GM18951 (cell line): ENCODE measurements at regions not wholly inside any gene's neighbourhood (a gene's known extent, or its start where the extent isn't known, plus 50 kb on each side); places are given as distances from the start of the nearest gene placed in this dataset.

Experiments used
- POLR2A ChIP-seq: IDR thresholded peaks from 4 replicates; pipeline ENCODE4 v1.6.1; 2011; ENCODE audit warnings: mild to moderate bottlenecking; ENCODE audit not compliant: insufficient read length, insufficient read depth; ENCODE audit errors: extremely low read depth
- in situ Hi-C: fragments of 300-500 bp; cut with MboI; formaldehyde crosslinking; loops from one replicate; pipeline ENCODE4 v1.12.0; 2022; ENCODE audit warnings: low sequenced_read_pairs, mixed read lengths, inconsistent platforms; ENCODE audit not compliant: unreplicated experiment

DNA sequence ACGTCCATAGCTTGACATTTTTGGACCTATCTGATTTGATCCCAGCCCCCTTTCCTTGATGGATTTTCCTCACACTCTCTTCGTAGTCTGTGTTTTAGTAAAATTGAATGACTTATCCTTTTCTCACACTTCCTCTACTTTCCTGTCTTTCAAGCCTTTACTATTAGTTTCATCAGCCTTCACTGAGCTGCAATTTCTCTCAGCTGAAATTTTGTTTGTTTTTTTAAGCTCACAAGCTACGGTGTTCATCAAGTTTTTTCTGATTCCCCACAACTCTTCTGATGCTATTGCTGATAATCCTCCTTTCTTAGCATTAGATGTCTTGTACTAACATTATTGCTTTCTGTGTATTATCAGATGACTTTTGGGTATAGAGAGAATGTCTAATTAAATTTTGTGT is 263.7 kb downstream of the TBX18 start:
- TF ChIP-seq POLR2A: no peak
- in situ Hi-C loops: no loop called here

DNA sequence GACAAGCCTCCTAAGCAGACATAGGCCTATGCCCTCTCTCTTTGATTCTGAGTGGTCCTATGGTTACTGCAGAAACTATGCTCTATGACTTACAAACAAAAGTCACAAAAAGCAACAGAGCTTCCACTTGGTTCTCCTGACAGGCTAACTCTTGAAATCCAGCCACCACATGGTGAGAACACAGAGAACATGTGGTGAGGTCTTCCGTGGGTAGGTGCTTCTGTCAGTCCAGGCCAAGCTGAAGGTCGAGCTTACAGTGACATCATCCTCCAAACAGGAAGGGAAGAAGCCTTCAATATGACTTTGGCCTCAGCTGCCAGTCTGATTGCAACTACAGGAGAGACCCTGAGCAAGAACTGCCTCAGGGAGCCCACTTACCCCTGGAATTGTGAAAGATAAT is 265.5 kb downstream of the TBX18 start:
- TF ChIP-seq POLR2A: no peak
- in situ Hi-C loops: no loop called here

DNA sequence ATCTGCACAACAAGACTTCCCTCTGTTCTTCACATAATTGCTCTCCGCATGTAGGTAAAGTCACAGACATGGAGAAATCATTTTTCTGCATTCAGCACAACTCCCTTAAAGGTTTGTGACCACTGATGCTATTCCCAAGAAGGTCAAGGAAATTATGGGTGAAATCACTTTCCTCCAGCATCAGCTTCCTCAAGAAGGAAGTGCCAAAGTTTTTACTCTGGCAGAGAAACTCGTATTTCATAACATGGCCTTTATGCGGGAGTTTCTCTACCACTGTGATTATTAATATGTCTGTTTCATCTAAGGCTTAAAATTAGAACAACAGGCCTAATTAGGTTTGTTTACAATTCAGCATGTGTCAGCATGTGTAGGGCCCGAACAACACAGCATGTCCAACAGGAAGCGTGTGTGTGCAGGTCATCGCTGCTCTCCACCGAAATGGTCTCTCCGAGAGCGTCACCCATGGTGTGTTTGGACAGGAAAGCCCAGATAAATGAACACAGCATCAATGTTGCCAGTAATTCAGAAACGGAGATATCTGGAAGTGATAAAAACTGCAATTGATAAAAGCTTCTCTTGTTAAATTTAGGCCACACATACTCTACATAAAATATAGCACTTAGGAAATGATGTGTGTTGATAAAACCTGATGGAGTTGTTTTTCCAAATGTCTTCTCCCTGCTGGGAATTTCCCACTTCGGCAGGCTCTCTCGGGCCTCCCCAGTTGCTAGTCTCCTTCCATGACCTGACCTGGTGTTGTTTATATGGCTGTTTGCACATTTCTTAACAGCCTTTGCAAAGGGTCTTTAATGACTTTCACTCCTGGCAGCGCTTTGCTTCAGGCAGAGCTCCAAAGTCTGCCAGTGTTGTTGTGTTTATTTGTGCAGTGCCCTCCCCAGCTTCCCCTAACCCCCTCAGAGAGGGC is 265.1 kb upstream of the CEP162 start:
- in situ Hi-C loops: no loop called here

DNA sequence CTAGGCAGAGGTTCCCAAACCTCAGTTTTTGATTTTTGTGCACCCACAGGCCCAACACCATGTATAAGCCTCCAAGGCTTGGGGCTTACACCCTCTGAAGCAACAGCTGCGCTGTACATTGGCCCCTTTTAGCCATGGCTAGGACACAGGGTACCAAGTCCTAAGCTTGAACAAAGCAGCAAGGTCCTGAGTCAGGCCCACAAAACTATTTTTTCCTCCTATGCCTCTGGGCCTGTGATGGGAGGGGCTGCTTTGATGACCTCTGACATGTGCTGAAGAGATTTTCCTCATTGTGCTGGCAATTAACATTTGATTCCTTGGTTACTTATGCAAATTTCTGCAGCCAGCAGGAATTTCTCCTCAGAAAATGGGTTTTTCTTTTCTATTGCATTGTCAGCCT is 262.2 kb upstream of the CEP162 start:
- no peak for TF ChIP-seq POLR2A
- in situ Hi-C loops: no loop called here

More for the DNA sequence above, 265.1 kb upstream of the CEP162 start:
- no peak for TF ChIP-seq POLR2A

DNA sequence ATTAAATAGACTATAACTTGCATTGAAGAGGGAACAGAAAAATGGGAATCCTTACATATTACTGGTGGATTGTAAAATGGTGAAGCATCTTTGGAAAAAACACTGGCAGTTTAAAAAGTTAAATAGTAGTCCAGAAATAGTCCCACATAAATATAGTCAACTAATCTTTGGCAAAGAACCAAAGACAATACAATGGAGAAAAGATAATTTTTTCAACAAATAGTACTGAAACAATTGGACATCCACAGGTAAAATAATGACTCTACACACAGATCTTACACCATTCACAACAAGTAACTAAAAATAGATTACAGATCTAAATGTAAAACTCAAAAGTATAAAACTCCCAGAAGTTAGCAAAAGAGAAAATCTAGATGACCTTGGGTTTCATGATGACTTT is 259.1 kb upstream of the CEP162 start:
- in situ Hi-C loops: no loop called here
- no peak for TF ChIP-seq POLR2A

DNA sequence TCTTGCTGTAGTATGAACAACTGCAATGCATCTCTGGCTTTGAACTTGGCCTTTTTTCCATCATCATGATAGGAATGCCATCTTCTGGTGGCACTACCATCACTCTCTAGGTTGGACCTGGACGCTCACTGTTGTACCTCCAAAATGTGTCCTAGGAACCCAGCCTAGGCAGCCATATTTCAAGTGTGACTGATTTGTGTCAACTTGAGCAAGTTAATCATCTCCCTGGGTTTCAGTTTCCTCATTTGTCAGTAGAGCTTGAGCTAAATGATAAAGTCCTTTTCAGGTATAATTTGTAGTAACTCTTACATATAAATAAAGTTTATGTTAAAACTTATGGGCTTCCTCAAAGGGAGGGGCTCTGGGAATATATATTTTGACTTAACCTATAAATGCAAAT is 241.7 kb upstream of the CEP162 start:
- in situ Hi-C loops: no loop called here
- no peak for TF ChIP-seq POLR2A

DNA sequence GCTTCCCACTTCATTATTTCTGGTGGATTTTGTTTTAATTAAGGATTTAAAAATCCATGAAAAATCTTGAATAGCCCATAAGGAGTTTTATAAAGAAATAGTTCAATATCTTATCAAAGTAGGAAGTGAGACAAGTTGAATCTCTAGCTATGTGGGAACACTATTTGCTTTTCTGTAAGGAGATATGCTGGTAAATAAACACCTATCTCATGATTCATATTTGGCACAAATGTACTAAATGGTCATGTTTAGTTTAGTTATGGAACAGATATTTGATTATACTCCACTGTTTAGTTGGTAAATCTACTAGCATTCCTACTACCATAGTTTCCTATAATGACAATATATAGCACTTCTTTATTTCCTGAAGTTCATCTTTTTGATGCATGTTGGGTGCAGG is 239.9 kb upstream of the CEP162 start:
- in situ Hi-C loops: no loop called here
- TF ChIP-seq POLR2A: no peak

DNA sequence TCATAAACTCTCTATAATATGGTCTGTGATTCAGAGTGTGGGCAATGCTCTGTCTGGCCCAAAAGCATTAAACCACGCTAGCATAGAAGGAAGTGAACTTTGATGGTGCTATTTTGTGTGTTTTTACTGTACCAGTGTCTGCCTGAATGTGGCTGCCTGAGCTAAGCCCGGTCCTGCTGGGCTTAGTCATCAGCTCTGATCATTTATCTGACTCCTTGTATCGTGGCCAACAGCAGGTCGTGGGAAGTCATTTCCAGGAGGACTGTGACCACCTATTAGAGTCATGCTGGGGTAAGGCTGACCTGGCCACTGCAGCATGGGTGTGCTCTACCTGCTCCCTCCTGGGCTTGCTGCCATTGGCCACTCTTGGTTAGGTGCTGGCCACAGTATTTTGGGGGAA is 239.1 kb upstream of the CEP162 start:
- in situ Hi-C loops: no loop called here
- no peak for TF ChIP-seq POLR2A

DNA sequence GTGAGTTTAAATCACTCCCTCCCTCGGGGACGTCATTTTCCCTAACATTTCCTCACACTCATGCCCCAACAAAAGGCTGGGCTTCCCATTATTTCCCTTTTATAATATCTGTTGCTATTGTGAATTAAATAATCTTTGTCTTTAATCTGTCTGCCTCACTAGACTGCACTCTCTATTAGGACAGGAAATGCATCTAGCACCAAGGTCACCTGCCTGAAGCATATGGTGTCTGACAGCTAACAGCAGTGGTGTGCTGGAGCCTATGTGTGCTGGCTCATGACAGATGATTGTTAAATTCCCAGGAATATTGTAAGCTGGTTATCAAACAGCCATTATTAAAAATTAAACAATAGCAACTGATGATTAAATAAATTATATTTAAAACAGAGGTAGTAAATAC is 237.0 kb upstream of the CEP162 start:
- TF ChIP-seq POLR2A: no peak
- in situ Hi-C loops: no loop called here

DNA sequence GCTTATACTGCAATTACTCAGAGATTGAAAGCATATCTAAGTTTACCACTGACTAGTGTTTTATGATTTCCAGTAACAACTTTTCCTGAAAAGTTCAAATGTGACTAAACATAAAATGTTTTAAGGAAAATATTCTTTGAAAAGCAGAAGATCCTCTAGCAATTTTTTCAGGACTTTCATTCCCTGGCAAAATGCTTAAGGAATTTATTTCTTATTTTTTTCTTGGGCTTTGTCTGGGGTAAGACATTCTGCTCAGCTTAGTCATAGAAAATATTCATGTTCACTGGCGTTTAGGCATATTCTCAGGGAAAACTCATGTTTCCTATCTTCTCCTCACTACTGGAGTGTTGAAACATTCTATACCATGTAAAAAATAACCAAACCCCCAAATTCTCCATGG is 235.3 kb upstream of the CEP162 start:
- in situ Hi-C loops: no loop called here
- no peak for TF ChIP-seq POLR2A

DNA sequence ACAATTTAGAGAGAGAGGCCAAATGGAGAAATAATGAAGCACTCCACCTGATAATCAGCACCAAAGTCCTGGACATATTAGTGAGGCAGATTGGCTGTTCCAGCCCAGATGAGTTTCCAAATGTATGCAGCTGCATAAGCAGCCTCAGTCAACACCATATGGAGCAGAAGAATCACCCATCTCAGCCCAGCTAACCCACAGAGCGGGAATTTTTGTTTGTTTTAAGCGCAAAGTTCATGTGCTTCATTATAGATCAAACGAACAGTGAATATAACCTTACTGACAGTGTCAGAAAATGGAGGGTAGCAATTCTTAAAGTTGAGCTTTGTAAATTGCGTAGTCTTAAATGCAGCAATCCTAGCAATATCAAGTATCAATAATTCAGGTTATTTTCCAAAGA is 234.0 kb upstream of the CEP162 start:
- in situ Hi-C loops: no loop called here
- no peak for TF ChIP-seq POLR2A

DNA sequence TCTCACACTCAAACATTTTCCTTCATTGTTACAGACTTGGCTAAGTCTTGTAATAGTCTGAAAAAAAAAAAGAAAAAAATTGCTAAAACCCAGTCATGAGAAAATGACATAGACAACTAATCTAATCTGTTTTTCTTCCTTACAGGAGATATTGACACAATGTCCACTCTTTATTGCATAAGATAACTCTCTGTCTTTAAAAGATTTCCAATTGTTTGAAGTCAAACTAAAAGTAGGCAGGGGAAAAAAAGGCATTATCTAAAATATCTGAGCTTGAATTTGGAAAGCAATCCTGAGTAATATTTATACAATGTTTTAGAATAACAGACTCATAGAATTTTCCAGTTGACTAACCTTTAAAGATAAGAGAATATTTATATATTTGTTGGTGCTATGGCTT is 233.0 kb upstream of the CEP162 start:
- in situ Hi-C loops: no loop called here
- TF ChIP-seq POLR2A: no peak

DNA sequence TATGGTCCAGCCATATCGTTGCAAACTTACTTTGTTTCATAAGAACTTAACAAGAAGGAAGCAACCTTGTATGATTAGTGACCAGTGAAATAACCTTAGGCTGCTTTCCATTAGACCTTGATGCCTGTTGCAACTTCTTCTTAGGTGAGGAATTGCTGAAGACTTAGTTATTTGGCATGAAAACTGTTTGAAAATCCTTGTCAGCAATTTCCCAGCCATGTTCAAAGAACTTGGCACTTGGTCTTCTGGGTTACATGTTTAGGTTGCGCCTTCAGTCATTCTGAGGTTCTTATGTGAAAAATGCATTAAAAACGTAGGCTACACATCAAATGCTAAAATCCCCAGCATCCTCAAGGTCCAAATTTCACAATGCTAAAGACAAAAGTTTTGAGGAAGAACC is 232.0 kb upstream of the CEP162 start:
- in situ Hi-C loops: no loop called here
- TF ChIP-seq POLR2A: no peak

DNA sequence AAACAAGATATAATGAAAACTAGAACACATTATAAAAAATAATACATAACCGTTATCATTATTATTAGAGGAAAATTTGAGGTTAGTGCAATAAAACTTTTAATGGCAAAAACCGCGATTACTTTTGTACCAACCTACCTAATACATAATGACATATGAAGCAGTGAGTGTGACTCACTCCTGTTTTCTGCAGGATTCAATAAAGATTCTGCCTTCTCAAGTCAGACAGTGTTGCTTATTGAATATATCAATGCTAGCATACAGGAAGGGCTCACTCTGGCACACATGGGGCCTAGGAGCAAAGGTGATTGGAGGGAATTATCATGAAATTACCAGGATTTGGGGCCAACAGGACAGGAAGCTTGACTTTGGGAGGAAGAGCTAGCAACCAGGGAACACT is 230.8 kb upstream of the CEP162 start:
- TF ChIP-seq POLR2A: no peak
- in situ Hi-C loops: no loop called here
